ENCODE measurements at regions not wholly inside any gene's neighbourhood (a gene's known extent, or its start where the extent isn't known, plus 50 kb on each side); places are given as distances from the start of the nearest gene placed in this dataset.

GRCh38 chr9:32292611-32293010, 91.8 kb upstream of the ACO1 start:
- no peak for TF ChIP-seq CTCF (IDR thresholded peaks at IDR 0.05; ENCODE audit: insufficient read depth, low read length)
- H3K4me3 ChIP-seq (ENCODE audit: low read depth, low read length) = no peak overlapping the region
- no peak for DNase-seq (ENCODE audit: low read depth)

GRCh38 chr9:32293091-32293490, 91.4 kb upstream of the ACO1 start:
- no peak overlapping the region for H3K4me3 ChIP-seq (ENCODE audit: low read depth, low read length)
- no peak for DNase-seq (ENCODE audit: low read depth)
- no peak for TF ChIP-seq CTCF (IDR thresholded peaks at IDR 0.05; ENCODE audit: insufficient read depth, low read length)

GRCh38 chr9:32294106-32294505, 90.3 kb upstream of the ACO1 start:
- H3K4me3 ChIP-seq (ENCODE audit: low read depth, low read length) = no peak overlapping the region
- no peak for TF ChIP-seq CTCF (IDR thresholded peaks at IDR 0.05; ENCODE audit: insufficient read depth, low read length)
- peak; percentile 2 for DNase-seq (ENCODE audit: low read depth)

- no peak for DNase-seq (ENCODE audit: low read depth)
- TF ChIP-seq CTCF (IDR thresholded peaks at IDR 0.05; ENCODE audit: insufficient read depth, low read length) = no peak
- H3K4me3 ChIP-seq (ENCODE audit: low read depth, low read length) = no peak overlapping the region
Observed at GRCh38 chr9:32300373-32300772, 84.1 kb upstream of the ACO1 start.

- DNase-seq (ENCODE audit: low read depth) = no peak
- H3K4me3 ChIP-seq (ENCODE audit: low read depth, low read length) = no peak overlapping the region
- TF ChIP-seq CTCF (IDR thresholded peaks at IDR 0.05; ENCODE audit: insufficient read depth, low read length) = no peak
Observed at GRCh38 chr9:32304495-32304894, 79.9 kb upstream of the ACO1 start.

GRCh38 chr9:32306006-32306405, 78.4 kb upstream of the ACO1 start:
- TF ChIP-seq CTCF (IDR thresholded peaks at IDR 0.05; ENCODE audit: insufficient read depth, low read length) = no peak
- no peak overlapping the region for H3K4me3 ChIP-seq (ENCODE audit: low read depth, low read length)
- no peak for DNase-seq (ENCODE audit: low read depth)

- H3K4me3 ChIP-seq (ENCODE audit: low read depth, low read length) = no peak overlapping the region
- TF ChIP-seq CTCF (IDR thresholded peaks at IDR 0.05; ENCODE audit: insufficient read depth, low read length) = no peak
- no peak for DNase-seq (ENCODE audit: low read depth)
Observed at GRCh38 chr9:32319312-32319929, 65.0 kb upstream of the ACO1 start.
